ENCODE measurements at regions not wholly inside any gene's neighbourhood (a gene's known extent, or its start where the extent isn't known, plus 50 kb on each side); places are given as distances from the start of the nearest gene placed in this dataset.

DNA sequence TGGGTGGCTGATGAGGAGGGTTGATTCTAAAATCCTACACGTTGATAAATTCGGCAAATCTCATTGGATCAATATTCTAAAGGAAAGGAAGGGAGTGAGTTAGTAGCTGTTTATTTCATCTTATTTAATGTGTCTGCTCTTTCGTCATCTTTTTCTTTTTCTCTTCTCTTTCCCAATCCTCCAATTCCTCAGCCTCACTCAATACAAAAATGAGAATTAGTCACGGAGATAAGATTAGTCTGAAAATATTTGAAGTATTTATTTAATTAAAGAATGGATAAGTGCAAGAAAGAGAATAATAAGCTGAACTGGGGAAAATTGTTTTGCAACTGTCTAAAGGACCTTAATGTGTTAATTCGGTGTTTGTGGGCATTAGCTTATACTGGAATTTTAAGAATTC is 1095.1 kb downstream of the DTWD2 start:
- TF ChIP-seq, protein P1, sequence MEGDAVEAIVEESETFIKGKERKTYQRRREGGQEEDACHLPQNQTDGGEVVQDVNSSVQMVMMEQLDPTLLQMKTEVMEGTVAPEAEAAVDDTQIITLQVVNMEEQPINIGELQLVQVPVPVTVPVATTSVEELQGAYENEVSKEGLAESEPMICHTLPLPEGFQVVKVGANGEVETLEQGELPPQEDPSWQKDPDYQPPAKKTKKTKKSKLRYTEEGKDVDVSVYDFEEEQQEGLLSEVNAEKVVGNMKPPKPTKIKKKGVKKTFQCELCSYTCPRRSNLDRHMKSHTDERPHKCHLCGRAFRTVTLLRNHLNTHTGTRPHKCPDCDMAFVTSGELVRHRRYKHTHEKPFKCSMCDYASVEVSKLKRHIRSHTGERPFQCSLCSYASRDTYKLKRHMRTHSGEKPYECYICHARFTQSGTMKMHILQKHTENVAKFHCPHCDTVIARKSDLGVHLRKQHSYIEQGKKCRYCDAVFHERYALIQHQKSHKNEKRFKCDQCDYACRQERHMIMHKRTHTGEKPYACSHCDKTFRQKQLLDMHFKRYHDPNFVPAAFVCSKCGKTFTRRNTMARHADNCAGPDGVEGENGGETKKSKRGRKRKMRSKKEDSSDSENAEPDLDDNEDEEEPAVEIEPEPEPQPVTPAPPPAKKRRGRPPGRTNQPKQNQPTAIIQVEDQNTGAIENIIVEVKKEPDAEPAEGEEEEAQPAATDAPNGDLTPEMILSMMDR (IDR thresholded peaks at IDR 0.05): no peak
- no peak for TF ChIP-seq POLR2A (IDR thresholded peaks at IDR 0.05)

All from thyroid gland (tissue), 4 donors.